Keratinocyte (primary cell): ENCODE measurements at regions not wholly inside any gene's neighbourhood (a gene's known extent, or its start where the extent isn't known, plus 50 kb on each side); places are given as distances from the start of the nearest gene placed in this dataset.

Source experiments
- DNase-seq: peaks from one replicate; pipeline ENCODE4 v3.0.0-alpha.2; 2011; ENCODE audit warnings: low read depth, missing footprints, low spot score
- FAIRE-seq: peaks from 2 replicates; lab custom pipeline; 2011; peaks lifted over from hg19 to GRCh38; lab: Jason Lieb, UNC
- H2AFZ ChIP-seq: 2 replicates; pipeline ENCODE4 v1.6.0; 2012; ENCODE audit warnings: low read length, control low read depth, inconsistent platforms; ENCODE audit not compliant: control insufficient read depth
- H3K27ac ChIP-seq: 2 replicates; pipeline ENCODE4 v1.5.1; 2011; ENCODE audit warnings: low read length; ENCODE audit not compliant: control insufficient read depth, insufficient read depth
- H3K27me3 ChIP-seq: 3 replicates; pipeline ENCODE4 v1.6.0; 2011; ENCODE audit warnings: low read length; ENCODE audit not compliant: control insufficient read depth, insufficient read depth; ENCODE audit errors: extremely low read depth
- H3K36me3 ChIP-seq, 2 experiments: 2 replicates in 1 of 2; 3 replicates in 1 of 2; pipeline ENCODE4 v1.5.1; 2011; ENCODE audit warnings: low read length in 2 of 2, mild to moderate bottlenecking in 1 of 2; ENCODE audit not compliant: control insufficient read depth in 2 of 2, insufficient read depth in 2 of 2; ENCODE audit errors: extremely low read depth in 1 of 2
- H3K4me1 ChIP-seq: 3 replicates; pipeline ENCODE4 v1.5.1; 2011; ENCODE audit warnings: low read length; ENCODE audit not compliant: control insufficient read depth, insufficient read depth; ENCODE audit errors: extremely low read depth
- H3K4me2 ChIP-seq: 3 replicates; pipeline ENCODE4 v1.6.0; 2011; ENCODE audit warnings: low read depth, low read length; ENCODE audit not compliant: control insufficient read depth, insufficient read depth; ENCODE audit errors: extremely low read depth
- H3K4me3 ChIP-seq, 3 experiments: fragments of 200-600 bp in 1 of 3; sonication (generic) in 1 of 3; 2 replicates in 2 of 3; 3 replicates in 1 of 3; pipeline ENCODE4 v1.5.1; 2011 to 2016; ENCODE audit warnings: low read length in 3 of 3, mild to moderate bottlenecking in 3 of 3, control low read depth in 2 of 3, inconsistent platforms in 1 of 3, low read depth in 1 of 3, mixed read lengths in 1 of 3, mixed run types in 1 of 3, moderate library complexity in 1 of 3; ENCODE audit not compliant: control insufficient read depth in 2 of 3, insufficient read depth in 2 of 3; ENCODE audit errors: extremely low read depth in 1 of 3
- H3K79me2 ChIP-seq: 2 replicates; pipeline ENCODE4 v1.6.0; 2012; ENCODE audit warnings: low read length; ENCODE audit not compliant: control insufficient read depth, insufficient read depth
- H3K9ac ChIP-seq: 3 replicates; pipeline ENCODE4 v1.6.0; 2011; ENCODE audit warnings: low read length; ENCODE audit not compliant: control insufficient read depth, insufficient read depth; ENCODE audit errors: extremely low read depth
- H3K9me1 ChIP-seq: 3 replicates; pipeline ENCODE4 v1.6.0; 2011; ENCODE audit warnings: low read length; ENCODE audit not compliant: control insufficient read depth, insufficient read depth; ENCODE audit errors: extremely low read depth
- H3K9me3 ChIP-seq: 2 replicates; pipeline ENCODE4 v1.5.1; 2012; ENCODE audit warnings: low read depth, low read length; ENCODE audit not compliant: control insufficient read depth
- H4K20me1 ChIP-seq: 3 replicates; pipeline ENCODE4 v1.6.0; 2011; ENCODE audit warnings: low read length; ENCODE audit not compliant: control insufficient read depth, insufficient read depth; ENCODE audit errors: extremely low read depth
- EZH2 ChIP-seq: IDR thresholded peaks from one replicate; pipeline ENCODE4 v1.6.1; 2012; ENCODE audit warnings: inconsistent platforms, mild to moderate bottlenecking, low read length, moderate library complexity
- dilution Hi-C: fragments of 300-500 bp; cut with MboI; formaldehyde crosslinking; loops from one replicate; pipeline ENCODE4 v1.7.0; 2020; ENCODE audit warnings: low sequenced_read_pairs; ENCODE audit not compliant: extremely low pct_ligation_motif_present
- TF ChIP-seq, protein P1 (sequence below), 3 experiments: IDR thresholded peaks in 1 of 3; conservative IDR thresholded peaks in 1 of 3; optimal IDR thresholded peaks in 1 of 3; 2 replicates in 2 of 3; 3 replicates in 1 of 3; pipeline versions ENCODE3 to v1.5.1; 2011; ENCODE audit warnings: low read length in 3 of 3, mild to moderate bottlenecking in 3 of 3, moderate library complexity in 2 of 3, control low read depth in 1 of 3, inconsistent platforms in 1 of 3; ENCODE audit not compliant: insufficient read depth in 2 of 3; ENCODE audit errors: extremely low read depth in 1 of 3

DNA sequence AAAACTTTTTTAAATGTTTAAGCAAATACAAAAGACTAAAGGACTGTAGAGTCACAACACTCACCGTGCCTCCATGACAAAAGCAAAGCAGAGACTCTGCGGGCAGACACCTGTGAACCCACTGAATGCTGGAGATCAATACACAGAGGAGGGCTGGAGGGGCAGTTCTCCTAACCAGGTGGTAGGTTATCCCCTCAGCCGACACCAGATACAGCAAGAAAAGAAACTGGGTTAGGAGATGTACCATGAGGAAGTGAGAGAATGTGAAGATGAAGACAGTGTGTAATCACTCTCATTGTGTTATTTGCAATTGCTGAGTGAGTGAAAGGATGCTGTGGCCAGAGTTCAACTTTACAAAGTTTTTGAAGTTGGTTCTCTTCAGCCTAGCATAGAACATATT is 480.3 kb downstream of the BCL11B start:
- TF ChIP-seq, protein P1, sequence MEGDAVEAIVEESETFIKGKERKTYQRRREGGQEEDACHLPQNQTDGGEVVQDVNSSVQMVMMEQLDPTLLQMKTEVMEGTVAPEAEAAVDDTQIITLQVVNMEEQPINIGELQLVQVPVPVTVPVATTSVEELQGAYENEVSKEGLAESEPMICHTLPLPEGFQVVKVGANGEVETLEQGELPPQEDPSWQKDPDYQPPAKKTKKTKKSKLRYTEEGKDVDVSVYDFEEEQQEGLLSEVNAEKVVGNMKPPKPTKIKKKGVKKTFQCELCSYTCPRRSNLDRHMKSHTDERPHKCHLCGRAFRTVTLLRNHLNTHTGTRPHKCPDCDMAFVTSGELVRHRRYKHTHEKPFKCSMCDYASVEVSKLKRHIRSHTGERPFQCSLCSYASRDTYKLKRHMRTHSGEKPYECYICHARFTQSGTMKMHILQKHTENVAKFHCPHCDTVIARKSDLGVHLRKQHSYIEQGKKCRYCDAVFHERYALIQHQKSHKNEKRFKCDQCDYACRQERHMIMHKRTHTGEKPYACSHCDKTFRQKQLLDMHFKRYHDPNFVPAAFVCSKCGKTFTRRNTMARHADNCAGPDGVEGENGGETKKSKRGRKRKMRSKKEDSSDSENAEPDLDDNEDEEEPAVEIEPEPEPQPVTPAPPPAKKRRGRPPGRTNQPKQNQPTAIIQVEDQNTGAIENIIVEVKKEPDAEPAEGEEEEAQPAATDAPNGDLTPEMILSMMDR (optimal IDR thresholded peaks at IDR 0.05 in 1 of 3, IDR thresholded peaks at IDR 0.05 in 1 of 3, conservative IDR thresholded peaks at IDR 0.05 in 1 of 3; ENCODE audit: extremely low read depth in 1 of 3, insufficient read depth in 2 of 3, low read length in 3 of 3), result no peak
- TF ChIP-seq EZH2, result no peak
- Histone ChIP-seq H3K9me3 (no peaks in the 10 kb centered on the region), H3K27me3 (peaks cover 8% of the 10 kb centered on the region), H3K36me3 (no peaks in the 10 kb centered on the region), H4K20me1 (no peaks in the 10 kb centered on the region), H3K9me1 (no peaks in the 10 kb centered on the region), H3K79me2 (no peaks in the 10 kb centered on the region), H3K4me3 (no peak overlapping the region), H3K4me1 (no peaks in the 10 kb centered on the region), H2AFZ (no peak overlapping the region), H3K9ac (no peak overlapping the region), H3K4me2 (no peak overlapping the region), H3K27ac (no peak overlapping the region)
- no peak for FAIRE-seq
- no peak for DNase-seq
- dilution Hi-C loops, result no loop called here

DNA sequence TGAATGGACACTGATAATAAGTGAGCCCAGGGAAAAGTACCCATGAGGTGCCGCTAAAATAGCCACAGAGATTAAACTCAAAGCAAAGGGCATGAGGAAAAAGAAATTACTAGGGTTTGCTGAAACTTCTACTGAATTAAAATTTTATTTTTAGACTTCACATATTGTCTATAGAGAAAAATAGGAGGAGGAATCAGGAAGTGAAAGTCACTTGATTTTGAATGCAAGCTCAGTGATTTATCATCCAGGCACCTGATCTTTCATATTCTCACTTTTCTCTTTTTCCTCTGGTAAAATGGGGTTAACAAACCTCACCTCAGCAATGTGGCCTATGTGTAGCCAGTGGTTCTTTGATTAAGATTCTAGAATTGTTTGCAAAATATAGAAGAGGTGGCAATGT is 479.8 kb downstream of the BCL11B start:
- no peaks in the 10 kb centered on the region for H3K79me2 ChIP-seq
- no peak overlapping the region for H3K27ac ChIP-seq
- FAIRE-seq (no peak), DNase-seq (no peak)
- H3K9me3 ChIP-seq, result no peaks in the 10 kb centered on the region
- dilution Hi-C loops, result no loop called here
- H4K20me1 ChIP-seq, result no peaks in the 10 kb centered on the region
- H3K27me3 ChIP-seq, result peaks cover 8% of the 10 kb centered on the region
- no peak overlapping the region for H3K4me2 ChIP-seq
- H3K4me1 ChIP-seq, result no peaks in the 10 kb centered on the region
- H3K9ac ChIP-seq, result no peak overlapping the region
- H3K4me3 ChIP-seq, result no peak overlapping the region
- H2AFZ ChIP-seq, result no peak overlapping the region
- H3K9me1 ChIP-seq, result no peaks in the 10 kb centered on the region
- H3K36me3 ChIP-seq, result no peaks in the 10 kb centered on the region
- TF ChIP-seq, protein P1 (optimal IDR thresholded peaks at IDR 0.05 in 1 of 3, IDR thresholded peaks at IDR 0.05 in 1 of 3, conservative IDR thresholded peaks at IDR 0.05 in 1 of 3; ENCODE audit: extremely low read depth in 1 of 3, insufficient read depth in 2 of 3, low read length in 3 of 3), result no peak
- TF ChIP-seq EZH2, result no peak
